Aorta (tissue), 5 donors: ENCODE measurements at regions not wholly inside any gene's neighbourhood (a gene's known extent, or its start where the extent isn't known, plus 50 kb on each side); places are given as distances from the start of the nearest gene placed in this dataset.

Source experiments
- ATAC-seq: fragments of 200-7000 bp; cut with Tn5 transposase; one replicate; pipeline ENCODE4 v1.9.1; 2022; ENCODE audit warnings: moderate library complexity; ENCODE audit not compliant: low FRiP score
- DNase-seq, 2 donors: peaks; one replicate each; pipeline ENCODE4 v3.0.0-alpha.2; 2020
- H3K27ac ChIP-seq, 2 donors: one replicate each; pipeline ENCODE4 v1.5.1; 2013; ENCODE audit warnings: low read length in 2 of 2, mild to moderate bottlenecking in 2 of 2, moderate library complexity in 2 of 2, control low read depth in 1 of 2, inconsistent platforms in 1 of 2, low read depth in 1 of 2
- H3K27me3 ChIP-seq, 2 donors: one replicate each; pipeline ENCODE4 v1.6.1; 2013; ENCODE audit warnings: control low read depth in 1 of 2, low read length in 1 of 2, mild to moderate bottlenecking in 1 of 2, moderate library complexity in 1 of 2; ENCODE audit not compliant: insufficient read depth in 2 of 2, control insufficient read depth in 1 of 2
- H3K36me3 ChIP-seq, 2 donors: one replicate each; pipeline ENCODE4 v1.6.1; 2013; ENCODE audit warnings: control low read depth in 1 of 2, low read length in 1 of 2, mild to moderate bottlenecking in 1 of 2; ENCODE audit not compliant: insufficient read depth in 2 of 2, control insufficient read depth in 1 of 2
- H3K4me1 ChIP-seq, 2 donors: one replicate each; pipeline ENCODE4 v1.6.1; 2013; ENCODE audit warnings: low read length in 2 of 2, control low read depth in 1 of 2, mild to moderate bottlenecking in 1 of 2, moderate library complexity in 1 of 2; ENCODE audit not compliant: insufficient read depth in 2 of 2, control insufficient read depth in 1 of 2
- H3K4me3 ChIP-seq, 2 donors: one replicate each; pipeline ENCODE4 v1.5.1; 2013; ENCODE audit warnings: low read length in 2 of 2, control low read depth in 1 of 2, mild to moderate bottlenecking in 1 of 2
- H3K9me3 ChIP-seq: one replicate; pipeline ENCODE4 v1.6.1; 2013; ENCODE audit warnings: mild to moderate bottlenecking, low read length; ENCODE audit not compliant: control insufficient read depth
- WGBS, 2 donors: extraction: QIAGEN DNeasy Blood & Tissue Kit; methylation state at CpG; one replicate each; pipeline ENCODE4 v1.1.7; 2013; 5-methylcytosine and 5-hydroxymethylcytosine counted together
- intact Hi-C, 2 donors: fragments of 100-400 bp; cut with DNase I; formaldehyde crosslinking; loops; one replicate each; pipeline versions ENCODE4 v1.14.2 to v1.15.0; 2022
- donor health status: healthy with polysubstance abuse.
- donor health status: Bipolar disorder and iron deficiency.
- donor health status: DM: no; HTN: no; CAD: no.
- donor health status: DM: no; HTN: no; CAD: no.
- donor health status: DM: yes; HTN: yes; CAD: no.

GRCh38 chr7:84294391-84294790 lies 99.8 kb upstream of the SEMA3A start:
- Histone ChIP-seq H3K27ac (no peak overlapping the region), H3K27me3 (no peaks in the 10 kb centered on the region), H3K36me3 (no peaks in the 10 kb centered on the region), H3K9me3 (peaks cover 1% of the 10 kb centered on the region), H3K4me3 (no peak overlapping the region), H3K4me1 (no peaks in the 10 kb centered on the region)
- DNase-seq, result no peak
- intact Hi-C loops, result no loop called here
- no peak for ATAC-seq
- WGBS, 2 donors, result 89 to 91% methylated on average over 2 of the region's 2 CpGs

- Histone ChIP-seq H3K9me3 (peaks cover 1% of the 10 kb centered on the region), H3K4me1 (no peaks in the 10 kb centered on the region), H3K4me3 (no peak overlapping the region), H3K27ac (no peak overlapping the region), H3K36me3 (no peaks in the 10 kb centered on the region), H3K27me3 (no peaks in the 10 kb centered on the region)
- no peak for DNase-seq
- intact Hi-C loops, result no loop called here
- WGBS, 2 donors, result 56 to 71% methylated on average over 2 of the region's 2 CpGs
- ATAC-seq, result no peak
Measured at GRCh38 chr7:84291756-84292155, 97.2 kb upstream of the SEMA3A start.

DNA sequence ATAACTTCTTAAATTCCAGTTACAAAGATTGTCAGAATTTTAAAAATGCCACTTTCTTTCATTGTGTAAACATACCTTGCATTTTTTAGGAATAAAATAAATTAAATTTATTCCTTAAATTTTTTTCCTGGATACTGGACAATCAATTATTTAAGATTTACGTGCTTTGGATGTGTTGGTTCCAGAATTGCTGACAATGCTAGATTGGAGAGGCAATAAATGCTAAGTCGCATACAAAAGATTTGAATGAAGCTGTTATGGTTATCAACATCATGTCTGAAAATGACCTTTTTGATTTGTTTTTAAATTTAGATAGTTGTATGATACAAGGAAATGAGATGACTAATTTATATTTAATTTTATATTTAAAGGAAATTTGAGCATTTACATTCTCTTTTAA lies 89.2 kb upstream of the SEMA3A start:
- Histone ChIP-seq H3K4me3 (no peak overlapping the region), H3K9me3 (no peaks in the 10 kb centered on the region), H3K27ac (no peak overlapping the region), H3K27me3 (no peaks in the 10 kb centered on the region), H3K4me1 (no peaks in the 10 kb centered on the region), H3K36me3 (no peaks in the 10 kb centered on the region)
- no peak for DNase-seq
- no peak for ATAC-seq
- WGBS, 2 donors, result 77 to 89% methylated on average over 2 of the region's 2 CpGs
- intact Hi-C loops, result no loop called here

DNA sequence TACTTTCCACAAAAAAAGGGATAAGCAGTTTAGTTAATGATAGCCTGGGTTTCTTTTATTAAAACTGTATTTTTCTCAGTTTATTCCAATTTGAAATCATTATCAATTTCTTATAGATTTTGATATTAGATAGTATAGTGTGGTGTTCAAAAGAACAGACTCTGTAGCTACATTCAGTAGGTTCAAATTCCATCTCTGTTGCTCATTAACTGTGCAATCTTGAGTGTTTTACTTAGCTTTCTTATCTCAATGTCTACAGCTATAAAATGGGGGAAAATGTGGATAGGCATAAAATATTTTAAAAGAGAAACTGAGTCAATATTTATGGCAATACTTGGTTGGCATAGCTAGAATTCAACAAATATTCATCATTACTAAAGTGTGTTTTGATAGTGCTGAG lies 86.9 kb upstream of the SEMA3A start:
- no peaks in the 10 kb centered on the region for H3K27me3 ChIP-seq
- DNase-seq (no peak), ATAC-seq (no peak)
- H3K27ac ChIP-seq, result no peak overlapping the region
- intact Hi-C loops, result no loop called here
- no peaks in the 10 kb centered on the region for H3K4me1 ChIP-seq
- no peaks in the 10 kb centered on the region for H3K36me3 ChIP-seq
- H3K4me3 ChIP-seq, result no peak overlapping the region
- peaks cover 2% of the 10 kb centered on the region for H3K9me3 ChIP-seq

- Histone ChIP-seq H3K27ac (no peak overlapping the region), H3K9me3 (peaks cover 2% of the 10 kb centered on the region), H3K4me1 (no peaks in the 10 kb centered on the region), H3K27me3 (no peaks in the 10 kb centered on the region), H3K36me3 (no peaks in the 10 kb centered on the region), H3K4me3 (no peak overlapping the region)
- WGBS, 2 donors, result 52 to 55% methylated on average over 2 of the region's 2 CpGs
- DNase-seq, result no peak
- ATAC-seq, result no peak
- intact Hi-C loops, result no loop called here
Measured at GRCh38 chr7:84277628-84278224, 83.1 kb upstream of the SEMA3A start.

DNA sequence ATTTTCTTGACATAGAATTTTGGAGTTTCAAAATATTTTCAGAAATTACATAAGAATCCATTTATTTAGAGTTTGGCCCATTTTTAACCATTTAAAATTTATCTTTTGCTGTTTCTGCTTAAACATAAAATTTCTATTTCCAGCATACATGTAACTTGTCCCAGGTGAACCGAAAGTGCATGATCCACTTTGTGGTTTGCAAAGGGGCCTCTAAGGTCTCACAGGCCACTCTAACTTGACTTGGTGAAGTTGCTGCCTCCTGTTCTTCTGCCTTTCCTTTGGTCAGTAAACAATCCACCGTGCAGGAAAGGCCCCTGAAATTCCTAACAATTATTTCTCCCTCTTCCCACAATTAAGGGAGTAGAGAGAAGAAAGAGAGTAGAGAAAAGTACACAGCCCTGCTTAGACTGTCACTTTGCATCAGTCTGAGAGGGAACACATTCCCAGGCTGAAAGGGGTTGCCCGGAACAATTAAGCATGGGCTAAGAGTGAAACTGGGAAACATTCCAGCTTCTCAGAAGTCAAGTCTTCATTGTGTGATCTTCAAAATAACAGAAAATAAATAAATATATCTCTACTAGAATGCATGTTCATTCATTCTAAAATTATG lies 79.5 kb upstream of the SEMA3A start:
- H3K27ac ChIP-seq, result no peak overlapping the region
- ATAC-seq, result no peak
- H3K4me3 ChIP-seq, result no peak overlapping the region
- peaks cover 2% of the 10 kb centered on the region for H3K9me3 ChIP-seq
- H3K4me1 ChIP-seq, result no peaks in the 10 kb centered on the region
- intact Hi-C loops, result no loop called here
- H3K36me3 ChIP-seq, result no peaks in the 10 kb centered on the region
- DNase-seq, result no peak
- no peaks in the 10 kb centered on the region for H3K27me3 ChIP-seq
- WGBS, 2 donors, result 47 to 52% methylated on average over 3 of the region's 3 CpGs

GRCh38 chr7:84271543-84271942 lies 77.0 kb upstream of the SEMA3A start:
- intact Hi-C loops, result no loop called here
- no peaks in the 10 kb centered on the region for H3K27me3 ChIP-seq
- no peak overlapping the region for H3K27ac ChIP-seq
- 73 to 84% methylated on average over 1 of the region's 1 CpG for WGBS, 2 donors
- ATAC-seq (no peak), DNase-seq (no peak)
- H3K4me3 ChIP-seq, result no peak overlapping the region
- no peaks in the 10 kb centered on the region for H3K9me3 ChIP-seq
- H3K36me3 ChIP-seq, result no peaks in the 10 kb centered on the region
- H3K4me1 ChIP-seq, result no peaks in the 10 kb centered on the region

- H3K36me3 ChIP-seq, result no peaks in the 10 kb centered on the region
- H3K4me3 ChIP-seq, result no peak overlapping the region
- H3K27me3 ChIP-seq, result no peaks in the 10 kb centered on the region
- H3K9me3 ChIP-seq, result no peaks in the 10 kb centered on the region
- H3K27ac ChIP-seq, result no peak overlapping the region
- ATAC-seq (no peak), DNase-seq (no peak)
- intact Hi-C loops, result no loop called here
- no peaks in the 10 kb centered on the region for H3K4me1 ChIP-seq
- WGBS, 2 donors, result 34 to 45% methylated on average over 2 of the region's 2 CpGs
Measured at GRCh38 chr7:84264396-84264795, 69.8 kb upstream of the SEMA3A start.

GRCh38 chr7:84263106-84263505 lies 68.5 kb upstream of the SEMA3A start:
- H3K4me3 ChIP-seq, result no peak overlapping the region
- no peak for ATAC-seq
- H3K27ac ChIP-seq, result no peak overlapping the region
- no peaks in the 10 kb centered on the region for H3K9me3 ChIP-seq
- H3K27me3 ChIP-seq, result no peaks in the 10 kb centered on the region
- WGBS, 2 donors, result 88 to 93% methylated on average over 2 of the region's 2 CpGs
- no peak for DNase-seq
- intact Hi-C loops, result no loop called here
- H3K4me1 ChIP-seq, result no peaks in the 10 kb centered on the region
- no peaks in the 10 kb centered on the region for H3K36me3 ChIP-seq
